Adrenal gland (tissue), 9 donors: ENCODE measurements at regions not wholly inside any gene's neighbourhood (a gene's known extent, or its start where the extent isn't known, plus 50 kb on each side); places are given as distances from the start of the nearest gene placed in this dataset.
"Not testable (repeated sequence)": the region's sequence is repeated elsewhere in the genome, so short reads cannot be mapped to it uniquely, and the experiment has no call there.

Source experiments
- DNase-seq, 7 donors: peaks; one replicate each; pipeline ENCODE4 v3.0.0-alpha.2; 2019 to 2020
- H3K27ac ChIP-seq, 5 donors: fragments of 200-600 bp; sonication (generic) in 4 of 5; 1 replicate in 3 of 5; 2 replicates in 2 of 5; pipeline versions ENCODE4 v1.5.1 to v1.8.0; 2016 to 2020; ENCODE audit warnings: mild to moderate bottlenecking in 1 of 5
- H3K27me3 ChIP-seq: fragments of 200-600 bp; 2 replicates; pipeline ENCODE4 v1.8.0; 2021
- H3K36me3 ChIP-seq, 2 donors: fragments of 200-600 bp; replicated peaks in 1 of 2; 1 replicate in 1 of 2; 2 replicates in 1 of 2; pipeline versions ENCODE4 v1.5.1 to v1.8.0; 2018 to 2022
- H3K4me1 ChIP-seq, 2 donors: fragments of 200-600 bp; replicated peaks in 1 of 2; 1 replicate in 1 of 2; 2 replicates in 1 of 2; pipeline versions ENCODE4 v1.5.1 to v1.8.0; 2018 to 2021
- H3K4me3 ChIP-seq, 4 donors: fragments of 200-600 bp; sonication (generic) in 3 of 4; one replicate each; pipeline ENCODE4 v1.5.1; 2016 to 2018
- H3K9me3 ChIP-seq, 3 donors: fragments of 200-600 bp; sonication (generic) in 1 of 3; replicated peaks in 1 of 3; 1 replicate in 2 of 3; 2 replicates in 1 of 3; pipeline versions ENCODE4 v1.5.1 to v1.8.0; 2016 to 2021
- CTCF ChIP-seq, 6 experiments: fragments of 450-650 bp in 4 of 6; fragments of 200-600 bp in 2 of 6; sonication (generic) in 1 of 6; IDR thresholded peaks; 1 replicate in 5 of 6; 2 replicates in 1 of 6; pipeline versions ENCODE4 v1.5.1 to v1.8.0; 2016 to 2021; ENCODE audit warnings: antibody characterized with exemption in 6 of 6, mild to moderate bottlenecking in 2 of 6, moderate library complexity in 1 of 6
- POLR2A ChIP-seq, 2 donors: fragments of 450-650 bp; IDR thresholded peaks; one replicate each; pipeline ENCODE4 v1.6.1; 2017; ENCODE audit warnings: antibody characterized with exemption in 2 of 2, mild to moderate bottlenecking in 2 of 2, moderate library complexity in 1 of 2
- WGBS, 4 donors: extraction: QIAGEN DNeasy Blood & Tissue Kit in 2 of 4; methylation state at CpG; one replicate each; pipeline versions ENCODE4 v1.1.5 to v1.1.7; 2013 to 2017; 5-methylcytosine and 5-hydroxymethylcytosine counted together
- intact Hi-C, 2 donors: fragments of 100-400 bp; cut with DNase I; formaldehyde crosslinking; loops; one replicate each; pipeline versions ENCODE4 v1.14.1 to v1.15.0; 2022 to 2023
- donor health status: healthy with polysubstance abuse.
- donor health status: Bipolar disorder and iron deficiency.
- donor health status: DM: yes; HTN: yes; CAD: no.
- donor health status: DM: no; HTN: no; CAD: no.
- donor health status: DM: no; HTN: no; CAD: no.

- Histone ChIP-seq H3K27ac (no peak overlapping the region), H3K4me3 (no peak overlapping the region), H3K36me3 (no peaks in the 10 kb centered on the region), H3K9me3 (no peaks in the 10 kb centered on the region), H3K4me1 (no peaks in the 10 kb centered on the region), H3K27me3 (no peaks in the 10 kb centered on the region)
- 35 to 40% (median 38%) methylated on average over 8 of the region's 8 CpGs for WGBS, 4 donors
- no peak for DNase-seq
- intact Hi-C loops, result no loop called here
- no peak for TF ChIP-seq POLR2A (IDR thresholded peaks at IDR 0.05)
- TF ChIP-seq CTCF (IDR thresholded peaks at IDR 0.05), result no peak
Measured at GRCh38 chr5:51156838-51157237, 226.4 kb upstream of the ISL1 start.

- no peak overlapping the region for H3K27ac ChIP-seq
- H3K9me3 ChIP-seq, result no peaks in the 10 kb centered on the region
- intact Hi-C loops, result no loop called here
- no peak for DNase-seq
- H3K27me3 ChIP-seq, result no peaks in the 10 kb centered on the region
- no peak overlapping the region for H3K4me3 ChIP-seq
- no peaks in the 10 kb centered on the region for H3K4me1 ChIP-seq
- WGBS, 4 donors, result 73 to 90% (median 82%) methylated on average over 2 to 5 of the region's 5 CpGs
- H3K36me3 ChIP-seq, result no peaks in the 10 kb centered on the region
- TF ChIP-seq POLR2A (IDR thresholded peaks at IDR 0.05), result no peak
- no peak for TF ChIP-seq CTCF (IDR thresholded peaks at IDR 0.05)
Measured at GRCh38 chr5:51159164-51159563, 224.1 kb upstream of the ISL1 start.

- no peaks in the 10 kb centered on the region for H3K27me3 ChIP-seq
- DNase-seq, result no peak
- no peak overlapping the region for H3K27ac ChIP-seq
- H3K9me3 ChIP-seq, result no peaks in the 10 kb centered on the region
- no peaks in the 10 kb centered on the region for H3K4me1 ChIP-seq
- intact Hi-C loops, result no loop called here
- H3K4me3 ChIP-seq, result no peak overlapping the region
- TF ChIP-seq CTCF (IDR thresholded peaks at IDR 0.05), result no peak
- TF ChIP-seq POLR2A (IDR thresholded peaks at IDR 0.05), result no peak
- WGBS, 4 donors, result 49 to 71% (median 63%) methylated on average over 1 to 2 of the region's 2 CpGs
- no peaks in the 10 kb centered on the region for H3K36me3 ChIP-seq
Measured at GRCh38 chr5:51159606-51160005, 223.6 kb upstream of the ISL1 start.

- Histone ChIP-seq H3K27ac (no peak overlapping the region), H3K4me3 (no peak overlapping the region), H3K36me3 (no peaks in the 10 kb centered on the region), H3K9me3 (no peaks in the 10 kb centered on the region), H3K4me1 (no peaks in the 10 kb centered on the region), H3K27me3 (no peaks in the 10 kb centered on the region)
- intact Hi-C loops, result no loop called here
- no peak for TF ChIP-seq CTCF (IDR thresholded peaks at IDR 0.05)
- no peak for DNase-seq
Measured at GRCh38 chr5:51162245-51162644, 221.0 kb upstream of the ISL1 start.

GRCh38 chr5:51165621-51166020 lies 217.6 kb upstream of the ISL1 start:
- DNase-seq, H3K27me3 ChIP-seq, H3K27ac ChIP-seq, H3K9me3 ChIP-seq, H3K4me3 ChIP-seq, H3K36me3 ChIP-seq, intact Hi-C loops, H3K4me1 ChIP-seq: not testable (repeated sequence)
- 83 to 89% (median 87%) methylated on average over 12 of the region's 12 CpGs for WGBS, 4 donors
